ENCODE measurements at regions not wholly inside any gene's neighbourhood (a gene's known extent, or its start where the extent isn't known, plus 50 kb on each side); places are given as distances from the start of the nearest gene placed in this dataset.

- no peaks in the 10 kb centered on the region for H3K27me3 ChIP-seq
- no peak overlapping the region for H3K4me3 ChIP-seq
- H3K36me3 ChIP-seq: no peaks in the 10 kb centered on the region
- H3K4me1 ChIP-seq: no peaks in the 10 kb centered on the region
- no peak overlapping the region for H3K27ac ChIP-seq
- intact Hi-C loops (cut with DNase I): no loop called here
- H3K9me3 ChIP-seq: no peaks in the 10 kb centered on the region
- no peak for DNase-seq (ENCODE audit: low spot score in 2 of 2)
- no peak for TF ChIP-seq CTCF (IDR thresholded peaks at IDR 0.05)
Measured at GRCh38 chr12:65681226-65681625, 143.1 kb upstream of the HMGA2 start.

- Histone ChIP-seq H3K4me1 (no peaks in the 10 kb centered on the region), H3K4me3 (no peak overlapping the region), H3K9me3 (no peaks in the 10 kb centered on the region), H3K27me3 (no peaks in the 10 kb centered on the region), H3K36me3 (no peaks in the 10 kb centered on the region), H3K27ac (no peak overlapping the region)
- no peak for TF ChIP-seq CTCF (IDR thresholded peaks at IDR 0.05)
- no peak for DNase-seq (ENCODE audit: low spot score in 2 of 2)
- intact Hi-C loops (cut with DNase I): no loop called here
Measured at GRCh38 chr12:65682112-65682511, 142.2 kb upstream of the HMGA2 start.

- no peak overlapping the region for H3K27ac ChIP-seq
- intact Hi-C loops (cut with DNase I): no loop called here
- no peaks in the 10 kb centered on the region for H3K9me3 ChIP-seq
- no peak for DNase-seq (ENCODE audit: low spot score in 2 of 2)
- H3K4me3 ChIP-seq: no peak overlapping the region
- no peaks in the 10 kb centered on the region for H3K27me3 ChIP-seq
- no peaks in the 10 kb centered on the region for H3K4me1 ChIP-seq
- TF ChIP-seq CTCF (IDR thresholded peaks at IDR 0.05): no peak
- H3K36me3 ChIP-seq: no peaks in the 10 kb centered on the region
Measured at GRCh38 chr12:65684906-65685305, 139.4 kb upstream of the HMGA2 start.

GRCh38 chr12:65685514-65685913 is 138.8 kb upstream of the HMGA2 start:
- intact Hi-C loops (cut with DNase I): no loop called here

GRCh38 chr12:65689508-65689907 is 134.8 kb upstream of the HMGA2 start:
- H3K36me3 ChIP-seq: no peaks in the 10 kb centered on the region
- no peaks in the 10 kb centered on the region for H3K4me1 ChIP-seq
- intact Hi-C loops (cut with DNase I): no loop called here

More at GRCh38 chr12:65685514-65685913, 138.8 kb upstream of the HMGA2 start:
- peak in 1 of 3 experiments; percentile 33 for TF ChIP-seq CTCF (IDR thresholded peaks at IDR 0.05)
- Histone ChIP-seq H3K27ac (no peak overlapping the region), H3K4me1 (no peaks in the 10 kb centered on the region), H3K36me3 (no peaks in the 10 kb centered on the region), H3K9me3 (no peaks in the 10 kb centered on the region), H3K4me3 (no peak overlapping the region), H3K27me3 (no peaks in the 10 kb centered on the region)
- no peak for DNase-seq (ENCODE audit: low spot score in 2 of 2)

More at GRCh38 chr12:65689508-65689907, 134.8 kb upstream of the HMGA2 start:
- no peak for TF ChIP-seq CTCF (IDR thresholded peaks at IDR 0.05)
- Histone ChIP-seq H3K27me3 (no peaks in the 10 kb centered on the region), H3K4me3 (no peak overlapping the region), H3K27ac (no peak overlapping the region), H3K9me3 (no peaks in the 10 kb centered on the region)
- DNase-seq (ENCODE audit: low spot score in 2 of 2): no peak
